Body of pancreas (tissue), 4 donors: ENCODE measurements at regions not wholly inside any gene's neighbourhood (a gene's known extent, or its start where the extent isn't known, plus 50 kb on each side); places are given as distances from the start of the nearest gene placed in this dataset.

Source experiments
- CTCF ChIP-seq, 7 experiments: fragments of 450-650 bp in 4 of 7; fragments of 200-600 bp in 3 of 7; sonication (generic) in 3 of 7; IDR thresholded peaks; one replicate each; pipeline ENCODE4 v1.5.1; 2016 to 2019; ENCODE audit warnings: antibody characterized with exemption in 7 of 7
- POLR2A ChIP-seq, 3 donors: fragments of 450-650 bp; IDR thresholded peaks; one replicate each; pipeline ENCODE4 v1.6.1; 2016; ENCODE audit warnings: antibody characterized with exemption in 3 of 3, mild to moderate bottlenecking in 2 of 3

GRCh38 chr1:82116105-82116504, 315.4 kb downstream of the ADGRL2 start:
- TF ChIP-seq CTCF (IDR thresholded peaks at IDR 0.05) (no peak), POLR2A (IDR thresholded peaks at IDR 0.05) (no peak)
